Tibial nerve (tissue), 4 donors: ENCODE measurements at regions not wholly inside any gene's neighbourhood (a gene's known extent, or its start where the extent isn't known, plus 50 kb on each side); places are given as distances from the start of the nearest gene placed in this dataset.

Experiments
- DNase-seq, 2 donors: peaks; one replicate each; pipeline ENCODE4 v3.0.0-alpha.2; 2019; ENCODE audit warnings: low spot score in 2 of 2
- H3K27ac ChIP-seq, 4 donors: fragments of 200-600 bp; sonication (generic) in 3 of 4; one replicate each; pipeline ENCODE4 v1.5.1; 2017 to 2019; ENCODE audit warnings: mild to moderate bottlenecking in 1 of 4
- H3K27me3 ChIP-seq, 2 donors: fragments of 200-600 bp; sonication (generic) in 1 of 2; one replicate each; pipeline versions ENCODE4 v1.5.1 to v1.6.0; 2017 to 2019
- H3K36me3 ChIP-seq, 3 donors: fragments of 200-600 bp; sonication (generic); one replicate each; pipeline ENCODE4 v1.5.1; 2018 to 2019
- H3K4me1 ChIP-seq, 4 donors: fragments of 200-600 bp; sonication (generic) in 3 of 4; one replicate each; pipeline ENCODE4 v1.5.1; 2017 to 2019
- H3K4me3 ChIP-seq, 4 donors: fragments of 200-600 bp; sonication (generic) in 3 of 4; one replicate each; pipeline ENCODE4 v1.5.1; 2017 to 2019; ENCODE audit warnings: mild to moderate bottlenecking in 1 of 4, moderate library complexity in 1 of 4
- H3K9me3 ChIP-seq, 4 donors: fragments of 200-600 bp; sonication (generic) in 3 of 4; one replicate each; pipeline ENCODE4 v1.5.1; 2017 to 2019
- EP300 ChIP-seq, 2 donors: sonication (generic); formaldehyde crosslinking; IDR thresholded peaks; one replicate each; pipeline ENCODE4 v1.6.1; 2017; ENCODE audit warnings: antibody characterized with exemption in 2 of 2, mild to moderate bottlenecking in 1 of 2
- POLR2A ChIP-seq, 2 donors: fragments of 450-650 bp; IDR thresholded peaks; one replicate each; pipeline ENCODE4 v1.6.1; 2017; ENCODE audit warnings: antibody characterized with exemption in 2 of 2, mild to moderate bottlenecking in 2 of 2, moderate library complexity in 2 of 2
- WGBS, 2 donors: methylation state at CpG; one replicate each; pipeline ENCODE4 v1.1.5; 2018; 5-methylcytosine and 5-hydroxymethylcytosine counted together
- TF ChIP-seq, protein P1 (sequence below), 5 experiments: fragments of 200-600 bp in 3 of 5; fragments of 450-650 bp in 2 of 5; sonication (generic) in 3 of 5; IDR thresholded peaks; one replicate each; pipeline ENCODE4 v1.5.1; 2016 to 2019; ENCODE audit warnings: antibody characterized with exemption in 5 of 5, mild to moderate bottlenecking in 3 of 5, moderate library complexity in 2 of 5

DNA sequence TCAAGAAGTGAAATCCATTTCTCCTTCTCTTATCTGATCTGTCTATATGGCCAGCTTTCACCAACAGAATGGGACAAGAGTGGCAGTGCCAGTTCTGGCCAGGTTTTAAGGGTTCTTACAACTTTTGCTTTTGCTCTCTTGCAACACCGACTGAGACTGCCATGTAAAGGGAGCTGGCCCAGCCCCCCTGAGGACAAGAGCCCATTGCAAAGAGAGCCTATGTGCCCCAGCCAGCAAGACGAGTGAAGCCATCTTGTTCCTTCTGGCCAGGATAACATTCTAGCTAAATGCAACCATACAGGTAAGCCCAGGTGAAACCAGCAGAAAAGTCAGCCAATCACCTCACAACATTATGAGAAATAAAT lies 101.0 kb upstream of the RND3 start:
- TF ChIP-seq EP300 (IDR thresholded peaks at IDR 0.05) = no peak
- TF ChIP-seq, protein P1, sequence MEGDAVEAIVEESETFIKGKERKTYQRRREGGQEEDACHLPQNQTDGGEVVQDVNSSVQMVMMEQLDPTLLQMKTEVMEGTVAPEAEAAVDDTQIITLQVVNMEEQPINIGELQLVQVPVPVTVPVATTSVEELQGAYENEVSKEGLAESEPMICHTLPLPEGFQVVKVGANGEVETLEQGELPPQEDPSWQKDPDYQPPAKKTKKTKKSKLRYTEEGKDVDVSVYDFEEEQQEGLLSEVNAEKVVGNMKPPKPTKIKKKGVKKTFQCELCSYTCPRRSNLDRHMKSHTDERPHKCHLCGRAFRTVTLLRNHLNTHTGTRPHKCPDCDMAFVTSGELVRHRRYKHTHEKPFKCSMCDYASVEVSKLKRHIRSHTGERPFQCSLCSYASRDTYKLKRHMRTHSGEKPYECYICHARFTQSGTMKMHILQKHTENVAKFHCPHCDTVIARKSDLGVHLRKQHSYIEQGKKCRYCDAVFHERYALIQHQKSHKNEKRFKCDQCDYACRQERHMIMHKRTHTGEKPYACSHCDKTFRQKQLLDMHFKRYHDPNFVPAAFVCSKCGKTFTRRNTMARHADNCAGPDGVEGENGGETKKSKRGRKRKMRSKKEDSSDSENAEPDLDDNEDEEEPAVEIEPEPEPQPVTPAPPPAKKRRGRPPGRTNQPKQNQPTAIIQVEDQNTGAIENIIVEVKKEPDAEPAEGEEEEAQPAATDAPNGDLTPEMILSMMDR (IDR thresholded peaks at IDR 0.05) = no peak
- TF ChIP-seq POLR2A (IDR thresholded peaks at IDR 0.05) = no peak
- Histone ChIP-seq H3K4me3 (no peak overlapping the region), H3K27ac (no peak overlapping the region), H3K36me3 (no peaks in the 10 kb centered on the region), H3K9me3 (no peaks in the 10 kb centered on the region), H3K27me3 (no peaks in the 10 kb centered on the region), H3K4me1 (peaks cover 0 to 14% (median 0%) of the 10 kb centered on the region in 4 donors)
- WGBS, 2 donors = 89 to 92% methylated on average over 2 of the region's 2 CpGs
- no peak for DNase-seq

DNA sequence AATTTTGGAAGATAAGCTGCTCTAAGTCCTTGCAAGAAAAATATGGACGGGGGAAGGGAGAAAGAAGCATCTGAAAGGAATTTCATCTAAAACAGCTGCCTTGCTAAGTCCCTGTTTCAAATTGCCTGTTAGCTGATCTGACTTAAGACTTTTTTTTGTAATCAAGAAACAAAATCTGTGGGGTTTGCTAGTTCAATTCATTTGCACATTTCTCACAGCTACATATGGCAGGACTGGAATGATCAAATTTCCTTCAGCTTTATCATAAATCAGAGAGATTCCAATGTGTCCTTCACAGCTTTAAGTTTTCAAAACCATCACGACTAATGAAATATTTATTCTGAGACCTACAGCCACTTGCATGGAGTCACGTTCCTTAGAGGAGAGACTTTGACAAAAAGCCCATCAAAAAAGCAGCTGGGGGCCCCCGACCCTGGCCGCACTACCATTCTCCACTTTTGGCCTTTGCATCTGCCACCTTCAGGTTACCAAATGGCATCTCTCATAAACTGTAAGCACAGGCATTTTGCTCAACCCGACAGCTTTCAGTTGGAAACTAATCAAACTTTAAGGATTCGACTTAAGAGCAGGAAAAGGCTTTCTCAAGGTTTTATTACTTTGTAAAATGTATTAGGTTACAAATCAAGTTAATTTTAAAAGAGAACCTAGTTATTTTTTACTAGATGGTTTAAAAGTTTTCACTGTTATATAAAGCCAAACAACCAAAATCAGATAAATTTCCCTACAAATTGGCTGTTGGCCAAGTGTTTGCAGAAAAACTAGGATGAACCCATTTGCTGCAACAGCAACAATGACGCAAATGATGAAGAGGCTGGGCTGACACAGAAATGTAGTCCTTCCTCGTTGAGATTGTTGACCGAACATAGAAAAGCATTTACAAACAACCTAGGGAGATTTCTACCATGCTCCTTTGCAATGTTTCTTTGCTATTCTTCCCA lies 100.4 kb upstream of the RND3 start:
- no peak for DNase-seq
- Histone ChIP-seq H3K4me3 (no peak overlapping the region), H3K36me3 (no peaks in the 10 kb centered on the region), H3K27ac (no peak overlapping the region), H3K27me3 (no peaks in the 10 kb centered on the region), H3K4me1 (peaks cover 0 to 14% (median 0%) of the 10 kb centered on the region in 4 donors), H3K9me3 (no peaks in the 10 kb centered on the region)
- TF ChIP-seq, protein P1 (IDR thresholded peaks at IDR 0.05) = no peak
- TF ChIP-seq EP300 (IDR thresholded peaks at IDR 0.05) (no peak), POLR2A (IDR thresholded peaks at IDR 0.05) (no peak)
- WGBS, 2 donors = 47 to 58% methylated on average over 10 of the region's 10 CpGs

- no peak overlapping the region for H3K27ac ChIP-seq
- H3K27me3 ChIP-seq = no peaks in the 10 kb centered on the region
- H3K4me1 ChIP-seq = peaks cover 0 to 14% (median 0%) of the 10 kb centered on the region in 4 donors
- no peaks in the 10 kb centered on the region for H3K36me3 ChIP-seq
- 29 to 32% methylated on average over 3 of the region's 3 CpGs for WGBS, 2 donors
- no peaks in the 10 kb centered on the region for H3K9me3 ChIP-seq
- DNase-seq = no peak
- TF ChIP-seq POLR2A (IDR thresholded peaks at IDR 0.05) (no peak), EP300 (IDR thresholded peaks at IDR 0.05) (no peak)
- TF ChIP-seq, protein P1 (IDR thresholded peaks at IDR 0.05) = no peak
- H3K4me3 ChIP-seq = no peak overlapping the region
Observed at GRCh38 chr2:150586858-150587257, 99.4 kb upstream of the RND3 start.

- Histone ChIP-seq H3K4me1 (peaks cover 0 to 14% (median 0%) of the 10 kb centered on the region in 4 donors), H3K36me3 (no peaks in the 10 kb centered on the region), H3K27ac (no peak overlapping the region), H3K9me3 (no peaks in the 10 kb centered on the region), H3K27me3 (no peaks in the 10 kb centered on the region), H3K4me3 (no peak overlapping the region)
- 94 to 95% methylated on average over 4 of the region's 4 CpGs for WGBS, 2 donors
- TF ChIP-seq, protein P1 (IDR thresholded peaks at IDR 0.05) = no peak
- TF ChIP-seq EP300 (IDR thresholded peaks at IDR 0.05) (no peak), POLR2A (IDR thresholded peaks at IDR 0.05) (no peak)
- DNase-seq = no peak
Observed at GRCh38 chr2:150585221-150585971, 97.9 kb upstream of the RND3 start.

DNA sequence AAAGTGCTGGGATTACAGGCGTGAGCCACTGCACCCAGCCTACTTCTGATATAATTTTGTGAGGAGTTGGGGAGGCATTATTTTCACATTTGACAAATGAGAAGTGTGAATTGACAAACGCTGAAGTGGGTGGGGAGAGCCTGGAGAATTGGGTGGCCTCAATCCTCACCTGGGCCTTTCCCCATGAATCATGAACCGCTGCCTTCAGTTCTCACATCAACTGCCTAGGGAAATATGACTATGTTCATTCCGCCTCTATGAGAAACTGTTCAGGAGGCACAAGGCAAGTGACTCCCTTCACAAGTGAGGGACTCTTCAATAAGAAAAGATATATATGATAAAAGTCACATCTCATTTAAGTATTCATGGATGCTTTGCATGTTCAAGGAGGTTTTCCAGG lies 96.6 kb upstream of the RND3 start:
- DNase-seq = no peak
- TF ChIP-seq, protein P1 (IDR thresholded peaks at IDR 0.05) = no peak
- TF ChIP-seq EP300 (IDR thresholded peaks at IDR 0.05) = no peak
- TF ChIP-seq POLR2A (IDR thresholded peaks at IDR 0.05) = no peak
- no peak overlapping the region for H3K4me3 ChIP-seq
- peaks cover 0 to 6% (median 1%) of the 10 kb centered on the region in 4 donors for H3K9me3 ChIP-seq
- H3K4me1 ChIP-seq = peaks cover 0 to 14% (median 0%) of the 10 kb centered on the region in 4 donors
- WGBS, 2 donors = 90 to 92% methylated on average over 4 of the region's 4 CpGs
- no peaks in the 10 kb centered on the region for H3K27me3 ChIP-seq
- no peaks in the 10 kb centered on the region for H3K36me3 ChIP-seq
- no peak overlapping the region for H3K27ac ChIP-seq
